ENCODE measurements at regions not wholly inside any gene's neighbourhood (a gene's known extent, or its start where the extent isn't known, plus 50 kb on each side); places are given as distances from the start of the nearest gene placed in this dataset.

- no peak overlapping the region for H3K27ac Mint-ChIP-seq
- no peaks in the 10 kb centered on the region for H3K27me3 Mint-ChIP-seq
- DNase-seq (ENCODE audit: low spot score) (no peak), ATAC-seq (no peak)
- H3K4me3 Mint-ChIP-seq, result no peak overlapping the region
- H3K9me3 Mint-ChIP-seq, result peaks cover 37% of the 10 kb centered on the region
- H3K36me3 Mint-ChIP-seq, result peaks cover 73% of the 10 kb centered on the region
- no peaks in the 10 kb centered on the region for H3K4me1 Mint-ChIP-seq (ENCODE audit: low read depth in 2 of 2)
Measured at GRCh38 chr15:25051399-25052154, 96.8 kb downstream of the SNRPN start.

DNA sequence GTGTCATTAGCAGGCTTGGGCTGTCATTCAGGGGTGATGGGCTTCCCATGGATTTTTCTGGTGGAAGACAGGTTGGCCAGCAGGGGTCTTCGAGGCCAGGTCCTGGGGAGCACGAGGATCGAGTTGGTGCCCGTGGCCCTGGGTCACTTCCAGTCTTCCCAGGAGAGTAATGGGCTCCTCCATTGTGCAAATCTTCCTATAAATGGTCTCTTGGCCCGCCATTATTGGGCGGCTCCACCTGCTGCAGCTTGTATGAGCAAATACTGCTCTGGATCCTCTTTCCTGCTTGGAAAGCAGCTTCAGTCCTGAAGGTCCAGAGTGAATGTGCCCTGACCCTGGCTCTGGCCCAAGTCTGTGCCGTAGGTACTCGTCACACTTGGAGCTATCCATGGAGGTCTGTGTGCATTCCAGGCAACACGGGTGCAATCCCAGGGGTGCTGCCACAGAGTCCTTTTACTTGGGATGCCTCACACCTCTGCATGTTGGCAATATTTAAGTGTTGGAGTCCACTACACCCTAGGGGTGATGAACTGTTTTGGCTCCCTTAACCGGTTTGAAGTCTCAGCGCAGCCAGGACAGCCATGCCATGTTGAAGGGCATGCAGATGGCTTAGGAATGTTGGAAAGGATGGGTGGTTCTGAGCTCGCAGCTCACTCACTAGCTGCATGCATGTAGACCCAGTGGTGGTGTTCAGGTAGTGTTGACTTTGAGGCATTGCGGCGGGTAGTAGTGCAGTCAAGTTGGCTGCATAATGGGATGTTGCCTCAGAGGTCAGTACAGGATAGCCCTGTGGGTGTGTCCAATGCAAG, 97.6 kb downstream of the SNRPN start:
- no peak overlapping the region for H3K4me3 Mint-ChIP-seq
- H3K36me3 Mint-ChIP-seq, result peaks cover 72% of the 10 kb centered on the region
- no peaks in the 10 kb centered on the region for H3K4me1 Mint-ChIP-seq (ENCODE audit: low read depth in 2 of 2)
- H3K9me3 Mint-ChIP-seq, result peaks cover 33% of the 10 kb centered on the region
- no peak overlapping the region for H3K27ac Mint-ChIP-seq
- H3K27me3 Mint-ChIP-seq, result no peaks in the 10 kb centered on the region
- ATAC-seq, result no peak
- no peak for DNase-seq (ENCODE audit: low spot score)

GRCh38 chr15:25053000-25053815, 98.4 kb downstream of the SNRPN start:
- Mint-ChIP-seq H3K27me3 (no peaks in the 10 kb centered on the region), H3K4me1 (ENCODE audit: low read depth in 2 of 2) (no peaks in the 10 kb centered on the region), H3K36me3 (peaks cover 72% of the 10 kb centered on the region), H3K9me3 (peaks cover 40% of the 10 kb centered on the region), H3K27ac (no peak overlapping the region), H3K4me3 (no peak overlapping the region)
- DNase-seq (ENCODE audit: low spot score), result no peak
- no peak for ATAC-seq

GRCh38 chr15:25054329-25054728, 99.5 kb downstream of the SNRPN start:
- peaks cover 76% of the 10 kb centered on the region for H3K36me3 Mint-ChIP-seq
- no peak overlapping the region for H3K4me3 Mint-ChIP-seq
- no peaks in the 10 kb centered on the region for H3K27me3 Mint-ChIP-seq
- ATAC-seq (no peak), DNase-seq (ENCODE audit: low spot score) (no peak)
- no peaks in the 10 kb centered on the region for H3K4me1 Mint-ChIP-seq (ENCODE audit: low read depth in 2 of 2)
- no peak overlapping the region for H3K27ac Mint-ChIP-seq
- H3K9me3 Mint-ChIP-seq, result peaks cover 46% of the 10 kb centered on the region

- DNase-seq (ENCODE audit: low spot score), result no peak
- Mint-ChIP-seq H3K36me3 (peaks cover 76% of the 10 kb centered on the region), H3K27ac (no peak overlapping the region), H3K4me1 (ENCODE audit: low read depth in 2 of 2) (no peaks in the 10 kb centered on the region), H3K4me3 (no peak overlapping the region), H3K9me3 (peaks cover 49% of the 10 kb centered on the region), H3K27me3 (no peaks in the 10 kb centered on the region)
- ATAC-seq, result no peak
Measured at GRCh38 chr15:25054943-25055342, 100.2 kb downstream of the SNRPN start.

GRCh38 chr15:25055356-25056068, 100.7 kb downstream of the SNRPN start:
- H3K27ac Mint-ChIP-seq, result no peak overlapping the region
- H3K36me3 Mint-ChIP-seq, result peaks cover 74% of the 10 kb centered on the region
- no peaks in the 10 kb centered on the region for H3K4me1 Mint-ChIP-seq (ENCODE audit: low read depth in 2 of 2)
- no peak for ATAC-seq
- no peak overlapping the region for H3K4me3 Mint-ChIP-seq
- no peaks in the 10 kb centered on the region for H3K27me3 Mint-ChIP-seq
- no peak for DNase-seq (ENCODE audit: low spot score)
- H3K9me3 Mint-ChIP-seq, result peaks cover 50% of the 10 kb centered on the region

- no peak for ATAC-seq
- peaks cover 74% of the 10 kb centered on the region for H3K36me3 Mint-ChIP-seq
- H3K27ac Mint-ChIP-seq, result no peak overlapping the region
- DNase-seq (ENCODE audit: low spot score), result no peak
- H3K27me3 Mint-ChIP-seq, result no peaks in the 10 kb centered on the region
- no peak overlapping the region for H3K4me3 Mint-ChIP-seq
- H3K9me3 Mint-ChIP-seq, result peaks cover 50% of the 10 kb centered on the region
- no peaks in the 10 kb centered on the region for H3K4me1 Mint-ChIP-seq (ENCODE audit: low read depth in 2 of 2)
Measured at GRCh38 chr15:25056484-25057425, 102.0 kb downstream of the SNRPN start.

GRCh38 chr15:25057574-25057973, 102.8 kb downstream of the SNRPN start:
- H3K4me1 Mint-ChIP-seq (ENCODE audit: low read depth in 2 of 2), result no peaks in the 10 kb centered on the region
- peaks cover 77% of the 10 kb centered on the region for H3K36me3 Mint-ChIP-seq
- DNase-seq (ENCODE audit: low spot score), result no peak
- H3K4me3 Mint-ChIP-seq, result no peak overlapping the region
- H3K27ac Mint-ChIP-seq, result no peak overlapping the region
- no peak for ATAC-seq
- H3K9me3 Mint-ChIP-seq, result peaks cover 52% of the 10 kb centered on the region
- H3K27me3 Mint-ChIP-seq, result no peaks in the 10 kb centered on the region

GRCh38 chr15:25058080-25058785, 103.4 kb downstream of the SNRPN start:
- DNase-seq (ENCODE audit: low spot score), result no peak

GRCh38 chr15:25059698-25060471, 105.1 kb downstream of the SNRPN start:
- DNase-seq (ENCODE audit: low spot score) (no peak), ATAC-seq (no peak)
- Mint-ChIP-seq H3K27me3 (no peaks in the 10 kb centered on the region), H3K9me3 (peaks cover 62% of the 10 kb centered on the region), H3K4me3 (no peak overlapping the region), H3K27ac (no peak overlapping the region), H3K36me3 (peaks cover 90% of the 10 kb centered on the region), H3K4me1 (ENCODE audit: low read depth in 2 of 2) (peaks cover 0 to 3% of the 10 kb centered on the region in 2 donors)

More at GRCh38 chr15:25058080-25058785, 103.4 kb downstream of the SNRPN start:
- ATAC-seq, result no peak
- Mint-ChIP-seq H3K27me3 (no peaks in the 10 kb centered on the region), H3K36me3 (peaks cover 79% of the 10 kb centered on the region), H3K4me1 (ENCODE audit: low read depth in 2 of 2) (peaks cover 0 to 1% of the 10 kb centered on the region in 2 donors), H3K9me3 (peaks cover 55% of the 10 kb centered on the region), H3K27ac (no peak overlapping the region), H3K4me3 (no peak overlapping the region)

DNA sequence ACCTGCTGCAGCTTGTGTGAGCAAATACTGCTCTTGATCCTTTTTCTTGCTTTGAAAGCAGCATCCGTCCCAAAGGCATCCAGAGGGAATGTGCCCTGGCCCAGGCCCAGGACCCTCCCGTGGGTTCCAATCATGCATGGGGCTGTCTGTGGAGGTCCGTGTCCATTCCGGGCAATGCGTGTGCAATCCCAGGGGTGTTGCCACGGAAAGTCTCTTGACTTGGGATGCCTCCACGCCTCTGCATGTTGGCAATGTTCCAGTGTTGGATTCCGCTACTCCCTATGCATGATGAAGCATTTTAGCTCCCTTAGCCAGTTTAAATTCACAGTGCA, 105.7 kb downstream of the SNRPN start:
- Mint-ChIP-seq H3K4me1 (ENCODE audit: low read depth in 2 of 2) (peaks cover 0 to 3% of the 10 kb centered on the region in 2 donors), H3K4me3 (no peak overlapping the region), H3K9me3 (peaks cover 58% of the 10 kb centered on the region), H3K27me3 (no peaks in the 10 kb centered on the region), H3K27ac (no peak overlapping the region), H3K36me3 (peaks cover 91% of the 10 kb centered on the region)
- ATAC-seq, result no peak
- no peak for DNase-seq (ENCODE audit: low spot score)
